B cell (primary cell): ENCODE measurements at regions not wholly inside any gene's neighbourhood (a gene's known extent, or its start where the extent isn't known, plus 50 kb on each side); places are given as distances from the start of the nearest gene placed in this dataset.

Source experiments
- EZH2 ChIP-seq: IDR thresholded peaks from 2 replicates; pipeline ENCODE4 v1.6.1; 2012; ENCODE audit warnings: borderline replicate concordance, low read depth, mild to moderate bottlenecking, moderate library complexity, low read length; ENCODE audit not compliant: insufficient read depth, poor library complexity, severe bottlenecking
- TF ChIP-seq, protein P1 (sequence below): fragments of 200-600 bp; IDR thresholded peaks from one replicate; pipeline ENCODE4 v1.8.0; 2022; ENCODE audit warnings: antibody characterized with exemption, mild to moderate bottlenecking

DNA sequence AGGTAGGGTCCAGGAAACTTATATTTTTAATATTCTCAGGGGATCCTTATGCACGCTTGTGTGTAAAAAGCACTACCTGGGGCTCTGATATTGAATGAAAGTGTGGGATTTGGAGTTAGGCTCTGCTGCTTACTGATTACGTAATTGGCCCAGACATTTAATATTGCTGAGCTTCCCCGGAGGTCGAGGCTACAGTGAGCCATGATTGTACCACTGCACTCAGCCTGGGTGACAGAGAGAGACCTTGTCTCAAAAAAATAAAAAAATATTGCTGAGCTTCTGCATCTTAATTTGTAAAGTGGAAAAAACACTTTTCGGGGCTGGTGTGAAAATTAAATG is 62.2 kb upstream of the KIF26B start:
- TF ChIP-seq, protein P1, sequence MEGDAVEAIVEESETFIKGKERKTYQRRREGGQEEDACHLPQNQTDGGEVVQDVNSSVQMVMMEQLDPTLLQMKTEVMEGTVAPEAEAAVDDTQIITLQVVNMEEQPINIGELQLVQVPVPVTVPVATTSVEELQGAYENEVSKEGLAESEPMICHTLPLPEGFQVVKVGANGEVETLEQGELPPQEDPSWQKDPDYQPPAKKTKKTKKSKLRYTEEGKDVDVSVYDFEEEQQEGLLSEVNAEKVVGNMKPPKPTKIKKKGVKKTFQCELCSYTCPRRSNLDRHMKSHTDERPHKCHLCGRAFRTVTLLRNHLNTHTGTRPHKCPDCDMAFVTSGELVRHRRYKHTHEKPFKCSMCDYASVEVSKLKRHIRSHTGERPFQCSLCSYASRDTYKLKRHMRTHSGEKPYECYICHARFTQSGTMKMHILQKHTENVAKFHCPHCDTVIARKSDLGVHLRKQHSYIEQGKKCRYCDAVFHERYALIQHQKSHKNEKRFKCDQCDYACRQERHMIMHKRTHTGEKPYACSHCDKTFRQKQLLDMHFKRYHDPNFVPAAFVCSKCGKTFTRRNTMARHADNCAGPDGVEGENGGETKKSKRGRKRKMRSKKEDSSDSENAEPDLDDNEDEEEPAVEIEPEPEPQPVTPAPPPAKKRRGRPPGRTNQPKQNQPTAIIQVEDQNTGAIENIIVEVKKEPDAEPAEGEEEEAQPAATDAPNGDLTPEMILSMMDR, result no peak
- no peak for TF ChIP-seq EZH2
